Breast epithelium (tissue), 4 donors: ENCODE measurements at regions not wholly inside any gene's neighbourhood (a gene's known extent, or its start where the extent isn't known, plus 50 kb on each side); places are given as distances from the start of the nearest gene placed in this dataset.

Experiments
- DNase-seq, 2 donors: peaks; one replicate each; pipeline ENCODE4 v3.0.0-alpha.2; 2019; ENCODE audit warnings: low spot score in 2 of 2
- H3K27ac ChIP-seq, 2 donors: fragments of 200-600 bp; sonication (generic) in 1 of 2; one replicate each; pipeline ENCODE4 v1.5.1; 2016 to 2019; ENCODE audit warnings: mild to moderate bottlenecking in 1 of 2
- H3K27me3 ChIP-seq, 2 donors: fragments of 200-600 bp; sonication (generic) in 1 of 2; one replicate each; pipeline versions ENCODE4 v1.5.1 to v1.6.0; 2017 to 2019; ENCODE audit warnings: control low read depth in 1 of 2, mild to moderate bottlenecking in 1 of 2
- H3K36me3 ChIP-seq: fragments of 200-600 bp; one replicate; pipeline ENCODE4 v1.5.1; 2019
- H3K4me1 ChIP-seq, 2 donors: fragments of 200-600 bp; sonication (generic); one replicate each; pipeline ENCODE4 v1.5.1; 2016 to 2019; ENCODE audit warnings: control low read depth in 1 of 2
- H3K4me3 ChIP-seq, 3 donors: fragments of 200-600 bp; sonication (generic); 1 replicate in 2 of 3; 2 replicates in 1 of 3; pipeline ENCODE4 v1.5.1; 2016 to 2019; ENCODE audit warnings: mild to moderate bottlenecking in 3 of 3, moderate library complexity in 2 of 3
- H3K9me3 ChIP-seq, 2 donors: fragments of 200-600 bp; sonication (generic) in 1 of 2; one replicate each; pipeline ENCODE4 v1.5.1; 2016 to 2019; ENCODE audit warnings: control low read depth in 1 of 2
- CTCF ChIP-seq, 3 donors: fragments of 450-650 bp; IDR thresholded peaks; one replicate each; pipeline ENCODE4 v1.5.1; 2016 to 2017; ENCODE audit warnings: antibody characterized with exemption in 3 of 3, mild to moderate bottlenecking in 3 of 3, moderate library complexity in 3 of 3
- POLR2A ChIP-seq: fragments of 450-650 bp; IDR thresholded peaks from one replicate; pipeline ENCODE4 v1.6.1; 2016; ENCODE audit warnings: antibody characterized with exemption, mild to moderate bottlenecking, moderate library complexity
- POLR2AphosphoS5 ChIP-seq, 3 donors: sonication (generic); formaldehyde crosslinking; IDR thresholded peaks; one replicate each; pipeline ENCODE4 v1.6.1; 2017; ENCODE audit warnings: antibody characterized with exemption in 3 of 3
- intact Hi-C: fragments of 100-400 bp; cut with DNase I; formaldehyde crosslinking; loops from one replicate; pipeline ENCODE4 v1.15.1; 2023; ENCODE audit warnings: low total_unique reads

- TF ChIP-seq POLR2A (no peak), CTCF (IDR thresholded peaks at IDR 0.05) (no peak), POLR2AphosphoS5 (IDR thresholded peaks at IDR 0.05) (no peak)
- Histone ChIP-seq H3K9me3 (no peaks in the 10 kb centered on the region), H3K4me3 (no peak overlapping the region), H3K27me3 (no peaks in the 10 kb centered on the region), H3K27ac (no peak overlapping the region), H3K4me1 (no peaks in the 10 kb centered on the region), H3K36me3 (no peaks in the 10 kb centered on the region)
- no peak for DNase-seq
- intact Hi-C loops, result no loop called here
Measured at GRCh38 chr4:97262769-97263168, 880.5 kb downstream of the STPG2 start.

GRCh38 chr4:97270051-97270450 is 873.2 kb downstream of the STPG2 start:
- Histone ChIP-seq H3K27me3 (no peaks in the 10 kb centered on the region), H3K27ac (no peak overlapping the region), H3K9me3 (no peaks in the 10 kb centered on the region), H3K4me1 (no peaks in the 10 kb centered on the region), H3K4me3 (no peak overlapping the region), H3K36me3 (no peaks in the 10 kb centered on the region)
- intact Hi-C loops, result no loop called here
- no peak for DNase-seq
- TF ChIP-seq POLR2AphosphoS5 (IDR thresholded peaks at IDR 0.05) (no peak), CTCF (IDR thresholded peaks at IDR 0.05) (no peak), POLR2A (no peak)

- H3K27me3 ChIP-seq, result no peaks in the 10 kb centered on the region
- peaks cover 0 to 9% of the 10 kb centered on the region in 2 donors for H3K9me3 ChIP-seq
- TF ChIP-seq CTCF (IDR thresholded peaks at IDR 0.05) (no peak), POLR2A (no peak), POLR2AphosphoS5 (IDR thresholded peaks at IDR 0.05) (no peak)
- DNase-seq, result no peak
- no peak overlapping the region for H3K4me3 ChIP-seq
- no peaks in the 10 kb centered on the region for H3K36me3 ChIP-seq
- intact Hi-C loops, result no loop called here
- no peak overlapping the region for H3K27ac ChIP-seq
- H3K4me1 ChIP-seq, result no peaks in the 10 kb centered on the region
Measured at GRCh38 chr4:97279391-97279790, 863.9 kb downstream of the STPG2 start.

GRCh38 chr4:97300561-97300960 is 842.7 kb downstream of the STPG2 start:
- Histone ChIP-seq H3K9me3 (peaks cover 4 to 23% of the 10 kb centered on the region in 2 donors), H3K4me1 (no peaks in the 10 kb centered on the region), H3K36me3 (no peaks in the 10 kb centered on the region), H3K4me3 (no peak overlapping the region), H3K27ac (no peak overlapping the region), H3K27me3 (no peaks in the 10 kb centered on the region)
- intact Hi-C loops, result no loop called here
- TF ChIP-seq POLR2AphosphoS5 (IDR thresholded peaks at IDR 0.05) (no peak), CTCF (IDR thresholded peaks at IDR 0.05) (no peak), POLR2A (no peak)
- DNase-seq, result no peak

- no peak for DNase-seq
- Histone ChIP-seq H3K4me1 (no peaks in the 10 kb centered on the region), H3K4me3 (no peak overlapping the region), H3K27ac (no peak overlapping the region), H3K9me3 (peaks cover 0 to 16% of the 10 kb centered on the region in 2 donors), H3K27me3 (no peaks in the 10 kb centered on the region), H3K36me3 (no peaks in the 10 kb centered on the region)
- intact Hi-C loops, result no loop called here
- TF ChIP-seq POLR2AphosphoS5 (IDR thresholded peaks at IDR 0.05), result no peak
- TF ChIP-seq CTCF (IDR thresholded peaks at IDR 0.05), result no peak
- TF ChIP-seq POLR2A, result no peak
Measured at GRCh38 chr4:97305351-97305750, 837.9 kb downstream of the STPG2 start.
